Mammary epithelial cell (primary cell): ENCODE measurements at regions not wholly inside any gene's neighbourhood (a gene's known extent, or its start where the extent isn't known, plus 50 kb on each side); places are given as distances from the start of the nearest gene placed in this dataset.

ENCODE experiments used
- EZH2 ChIP-seq: IDR thresholded peaks from 2 replicates; pipeline ENCODE4 v1.6.1; 2012; ENCODE audit warnings: low read length, inconsistent platforms, borderline replicate concordance
- TF ChIP-seq, protein P1 (sequence below), 2 donors: IDR thresholded peaks in 1 of 2; conservative IDR thresholded peaks in 1 of 2; 2 replicates each; pipeline ENCODE4 v1.5.1; 2011 to 2012; ENCODE audit warnings: inconsistent platforms in 2 of 2, low read length in 2 of 2, mild to moderate bottlenecking in 2 of 2, control low read depth in 1 of 2, low read depth in 1 of 2; ENCODE audit not compliant: insufficient read depth in 1 of 2; ENCODE audit errors: extremely low read depth in 1 of 2

GRCh38 chr4:140252141-140252741 is 98.3 kb upstream of the MAML3 start:
- no peak for TF ChIP-seq EZH2
- TF ChIP-seq, protein P1, sequence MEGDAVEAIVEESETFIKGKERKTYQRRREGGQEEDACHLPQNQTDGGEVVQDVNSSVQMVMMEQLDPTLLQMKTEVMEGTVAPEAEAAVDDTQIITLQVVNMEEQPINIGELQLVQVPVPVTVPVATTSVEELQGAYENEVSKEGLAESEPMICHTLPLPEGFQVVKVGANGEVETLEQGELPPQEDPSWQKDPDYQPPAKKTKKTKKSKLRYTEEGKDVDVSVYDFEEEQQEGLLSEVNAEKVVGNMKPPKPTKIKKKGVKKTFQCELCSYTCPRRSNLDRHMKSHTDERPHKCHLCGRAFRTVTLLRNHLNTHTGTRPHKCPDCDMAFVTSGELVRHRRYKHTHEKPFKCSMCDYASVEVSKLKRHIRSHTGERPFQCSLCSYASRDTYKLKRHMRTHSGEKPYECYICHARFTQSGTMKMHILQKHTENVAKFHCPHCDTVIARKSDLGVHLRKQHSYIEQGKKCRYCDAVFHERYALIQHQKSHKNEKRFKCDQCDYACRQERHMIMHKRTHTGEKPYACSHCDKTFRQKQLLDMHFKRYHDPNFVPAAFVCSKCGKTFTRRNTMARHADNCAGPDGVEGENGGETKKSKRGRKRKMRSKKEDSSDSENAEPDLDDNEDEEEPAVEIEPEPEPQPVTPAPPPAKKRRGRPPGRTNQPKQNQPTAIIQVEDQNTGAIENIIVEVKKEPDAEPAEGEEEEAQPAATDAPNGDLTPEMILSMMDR (conservative IDR thresholded peaks at IDR 0.05 in 1 of 2, IDR thresholded peaks at IDR 0.05 in 1 of 2; ENCODE audit: extremely low read depth in 1 of 2, insufficient read depth in 1 of 2, low read depth in 1 of 2, low read length in 2 of 2) = no peak
